22Rv1 (cell line): ENCODE measurements at regions not wholly inside any gene's neighbourhood (a gene's known extent, or its start where the extent isn't known, plus 50 kb on each side); places are given as distances from the start of the nearest gene placed in this dataset.

ENCODE experiments used
- CTCF ChIP-seq: fragments of 450-650 bp; IDR thresholded peaks from 2 replicates; pipeline ENCODE4 v1.5.1; 2017; ENCODE audit warnings: mild to moderate bottlenecking
- ZFX ChIP-seq: fragments of 450-650 bp; IDR thresholded peaks from 2 replicates; pipeline ENCODE4 v1.6.1; 2017; ENCODE audit warnings: antibody characterized with exemption, borderline replicate concordance

DNA sequence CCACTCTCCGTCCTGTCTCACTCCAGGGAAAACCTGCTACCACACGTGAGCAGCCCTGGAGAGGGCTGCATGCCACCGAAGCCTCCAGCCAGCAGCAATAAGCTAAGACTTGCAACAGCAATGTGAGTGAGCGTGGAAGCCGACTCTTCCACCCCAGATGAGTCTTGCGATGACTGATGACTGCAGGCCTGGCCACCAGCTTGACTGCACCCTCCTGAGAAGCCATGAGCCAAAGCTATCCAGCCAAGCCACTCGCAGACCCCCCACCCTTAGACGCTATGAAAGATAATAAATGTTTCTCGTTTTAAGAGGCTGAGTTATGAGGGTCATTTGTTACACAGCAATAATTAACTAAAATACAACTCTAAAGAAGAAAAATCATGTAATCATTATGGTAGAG, 118.6 kb upstream of the GALNT2 start:
- TF ChIP-seq CTCF (no peak), ZFX (no peak)
